ENCODE measurements at regions not wholly inside any gene's neighbourhood (a gene's known extent, or its start where the extent isn't known, plus 50 kb on each side); places are given as distances from the start of the nearest gene placed in this dataset.
"Not testable (repeated sequence)": the region's sequence is repeated elsewhere in the genome, so short reads cannot be mapped to it uniquely, and the experiment has no call there.

DNA sequence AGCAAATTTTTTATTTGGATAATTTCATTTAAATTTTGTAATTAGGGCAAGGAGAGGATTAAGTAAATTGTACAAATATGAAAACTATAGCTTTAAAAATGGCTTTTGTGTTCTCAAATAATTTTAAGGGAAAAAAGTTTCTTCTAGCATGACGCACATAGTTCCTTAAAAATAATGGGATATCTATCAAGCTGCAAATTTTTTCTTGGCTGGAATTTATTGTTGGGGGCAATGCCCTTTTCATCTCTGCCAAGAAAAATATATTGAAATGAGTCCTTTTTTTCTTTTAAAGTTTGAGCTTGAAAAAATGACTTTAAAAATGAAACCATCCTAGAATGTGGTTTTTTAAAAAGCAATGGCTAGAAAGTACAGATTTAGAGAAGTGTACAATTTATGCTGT, 154.4 kb upstream of the UGT8 start:
- no peak overlapping the region for H3K27ac ChIP-seq
- H3K27me3 ChIP-seq = no peaks in the 10 kb centered on the region
- H3K36me3 ChIP-seq = no peaks in the 10 kb centered on the region
- TF ChIP-seq, protein P1, sequence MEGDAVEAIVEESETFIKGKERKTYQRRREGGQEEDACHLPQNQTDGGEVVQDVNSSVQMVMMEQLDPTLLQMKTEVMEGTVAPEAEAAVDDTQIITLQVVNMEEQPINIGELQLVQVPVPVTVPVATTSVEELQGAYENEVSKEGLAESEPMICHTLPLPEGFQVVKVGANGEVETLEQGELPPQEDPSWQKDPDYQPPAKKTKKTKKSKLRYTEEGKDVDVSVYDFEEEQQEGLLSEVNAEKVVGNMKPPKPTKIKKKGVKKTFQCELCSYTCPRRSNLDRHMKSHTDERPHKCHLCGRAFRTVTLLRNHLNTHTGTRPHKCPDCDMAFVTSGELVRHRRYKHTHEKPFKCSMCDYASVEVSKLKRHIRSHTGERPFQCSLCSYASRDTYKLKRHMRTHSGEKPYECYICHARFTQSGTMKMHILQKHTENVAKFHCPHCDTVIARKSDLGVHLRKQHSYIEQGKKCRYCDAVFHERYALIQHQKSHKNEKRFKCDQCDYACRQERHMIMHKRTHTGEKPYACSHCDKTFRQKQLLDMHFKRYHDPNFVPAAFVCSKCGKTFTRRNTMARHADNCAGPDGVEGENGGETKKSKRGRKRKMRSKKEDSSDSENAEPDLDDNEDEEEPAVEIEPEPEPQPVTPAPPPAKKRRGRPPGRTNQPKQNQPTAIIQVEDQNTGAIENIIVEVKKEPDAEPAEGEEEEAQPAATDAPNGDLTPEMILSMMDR (IDR thresholded peaks at IDR 0.05) = no peak
- TF ChIP-seq POLR2A (IDR thresholded peaks at IDR 0.05) = no peak
- no peak overlapping the region for H3K4me3 ChIP-seq
- H3K4me1 ChIP-seq = no peaks in the 10 kb centered on the region
- DNase-seq = no peak
- no peaks in the 10 kb centered on the region for H3K9me3 ChIP-seq

DNA sequence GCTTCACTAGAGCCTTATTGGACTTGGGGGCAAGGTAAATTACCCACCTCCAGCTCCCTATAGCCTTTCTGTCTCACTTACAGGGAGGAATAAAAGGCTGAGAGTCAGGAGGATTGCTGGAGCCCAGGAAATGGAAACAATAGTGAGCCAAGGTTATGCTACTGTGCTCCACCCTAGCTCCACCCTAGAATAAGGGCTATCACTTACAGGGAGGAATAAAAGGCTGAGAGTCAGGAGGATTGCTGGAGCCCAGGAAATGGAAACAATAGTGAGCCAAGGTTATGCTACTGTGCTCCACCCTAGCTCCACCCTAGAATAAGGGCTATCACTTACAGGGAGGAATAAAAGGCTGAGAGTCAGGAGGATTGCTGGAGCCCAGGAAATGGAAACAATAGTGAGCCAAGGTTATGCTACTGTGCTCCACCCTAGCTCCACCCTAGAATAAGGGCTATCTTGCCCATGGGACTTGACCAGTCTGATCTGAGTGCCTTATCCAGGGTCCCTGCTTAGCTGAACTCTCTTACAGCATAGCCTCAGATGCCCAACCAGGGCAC, 150.6 kb upstream of the UGT8 start:
- not testable (repeated sequence) for DNase-seq, H3K27ac ChIP-seq, H3K4me3 ChIP-seq, H3K27me3 ChIP-seq, H3K4me1 ChIP-seq, H3K9me3 ChIP-seq, H3K36me3 ChIP-seq

DNA sequence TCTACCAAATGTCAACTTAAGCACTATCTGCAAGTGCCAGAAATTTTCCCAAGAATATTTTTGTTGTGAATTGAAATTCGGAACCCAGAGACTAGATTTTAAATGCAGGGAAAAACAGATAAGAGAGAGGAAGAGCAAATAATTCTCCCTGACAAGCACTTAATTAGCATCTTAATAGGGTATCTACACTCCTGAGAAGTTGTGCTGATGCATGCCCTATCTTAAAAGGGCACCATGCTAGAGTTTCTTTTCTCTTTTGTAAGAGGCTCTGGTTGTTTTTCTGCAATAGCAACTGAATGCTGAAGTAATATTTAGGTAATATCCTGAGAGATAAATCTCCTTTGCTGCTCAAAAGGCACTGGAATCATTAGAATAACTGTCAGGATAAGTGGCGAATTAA, 139.9 kb upstream of the UGT8 start:
- no peak overlapping the region for H3K27ac ChIP-seq
- TF ChIP-seq POLR2A (IDR thresholded peaks at IDR 0.05) = no peak
- TF ChIP-seq, protein P1 (IDR thresholded peaks at IDR 0.05) = no peak
- no peaks in the 10 kb centered on the region for H3K27me3 ChIP-seq
- H3K9me3 ChIP-seq = no peaks in the 10 kb centered on the region
- H3K4me1 ChIP-seq = no peaks in the 10 kb centered on the region
- no peaks in the 10 kb centered on the region for H3K36me3 ChIP-seq
- H3K4me3 ChIP-seq = no peak overlapping the region
- DNase-seq = no peak

DNA sequence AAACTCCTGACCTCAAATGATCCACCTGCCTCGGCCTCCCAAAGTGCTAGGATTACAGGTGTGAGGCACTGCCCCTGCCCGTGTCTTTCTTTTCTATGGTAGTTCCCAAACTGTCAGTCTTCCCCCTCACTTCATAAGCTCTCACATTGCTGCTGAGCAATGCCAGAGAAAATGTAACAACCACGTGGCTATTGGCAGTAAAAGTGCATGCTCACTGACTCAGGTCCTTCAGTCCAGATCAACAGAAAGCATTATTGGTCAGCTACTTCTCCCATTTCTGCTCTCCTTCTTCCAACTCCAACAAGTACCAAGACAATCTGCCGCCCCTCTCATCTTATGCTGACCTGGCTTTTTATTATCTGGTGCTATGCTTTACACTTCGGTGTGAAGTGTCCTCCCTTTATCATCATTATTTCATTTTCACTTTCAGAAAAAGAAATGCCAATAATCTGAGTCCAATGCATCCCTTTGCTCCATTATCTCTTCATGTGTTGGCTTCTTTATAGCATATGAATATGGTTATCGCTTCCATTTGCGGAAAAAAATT, 133.8 kb upstream of the UGT8 start:
- TF ChIP-seq, protein P1 (IDR thresholded peaks at IDR 0.05) = no peak
- no peak for TF ChIP-seq POLR2A (IDR thresholded peaks at IDR 0.05)
- no peaks in the 10 kb centered on the region for H3K27me3 ChIP-seq
- no peak for DNase-seq
- H3K36me3 ChIP-seq = no peaks in the 10 kb centered on the region
- no peak overlapping the region for H3K27ac ChIP-seq
- no peaks in the 10 kb centered on the region for H3K4me1 ChIP-seq
- H3K9me3 ChIP-seq = no peaks in the 10 kb centered on the region
- no peak overlapping the region for H3K4me3 ChIP-seq

DNA sequence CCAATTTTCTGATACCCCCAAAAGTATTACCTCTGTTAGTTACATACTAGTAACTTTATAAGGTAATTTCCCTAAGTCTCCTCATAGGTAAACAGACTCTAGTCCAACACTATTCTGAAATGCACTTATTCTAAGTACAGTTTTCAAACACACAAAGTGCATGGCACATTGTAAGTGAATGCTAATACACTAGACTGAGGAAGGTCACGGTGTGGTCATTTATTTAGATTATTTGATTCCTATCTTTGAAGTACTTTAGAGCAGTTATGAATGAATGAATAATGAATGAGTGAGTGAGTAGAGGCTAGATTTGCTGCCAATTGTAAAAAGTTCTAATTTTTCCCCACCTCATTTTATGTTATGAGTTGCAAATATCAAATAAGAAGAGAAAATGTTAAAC, 132.8 kb upstream of the UGT8 start:
- Histone ChIP-seq H3K27ac (no peak overlapping the region), H3K4me1 (no peaks in the 10 kb centered on the region), H3K9me3 (no peaks in the 10 kb centered on the region), H3K4me3 (no peak overlapping the region), H3K27me3 (no peaks in the 10 kb centered on the region), H3K36me3 (no peaks in the 10 kb centered on the region)
- TF ChIP-seq, protein P1 (IDR thresholded peaks at IDR 0.05) = no peak
- no peak for TF ChIP-seq POLR2A (IDR thresholded peaks at IDR 0.05)
- no peak for DNase-seq

DNA sequence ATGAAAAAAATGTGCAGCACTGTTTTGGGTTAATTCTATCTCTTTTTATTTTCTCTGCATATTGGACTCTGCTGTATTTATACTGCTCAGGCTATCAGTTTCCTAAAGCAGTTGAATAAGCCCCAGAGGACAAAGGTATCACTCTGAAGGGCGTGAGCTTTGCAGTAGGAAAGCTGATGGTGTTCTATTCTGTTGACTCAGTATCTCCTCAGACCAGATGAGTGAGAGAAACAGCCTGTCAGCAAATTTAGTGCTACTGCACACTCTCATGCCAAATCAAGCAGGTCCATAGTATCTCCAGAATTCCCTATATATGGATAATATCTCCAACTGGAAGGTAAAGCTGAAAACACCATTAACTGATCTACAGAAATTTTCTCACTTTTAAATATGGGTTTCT, 132.3 kb upstream of the UGT8 start:
- no peak for DNase-seq
- H3K4me3 ChIP-seq = no peak overlapping the region
- H3K27me3 ChIP-seq = no peaks in the 10 kb centered on the region
- H3K36me3 ChIP-seq = no peaks in the 10 kb centered on the region
- no peak overlapping the region for H3K27ac ChIP-seq
- TF ChIP-seq POLR2A (IDR thresholded peaks at IDR 0.05) = no peak
- TF ChIP-seq, protein P1 (IDR thresholded peaks at IDR 0.05) = no peak
- H3K4me1 ChIP-seq = no peaks in the 10 kb centered on the region
- no peaks in the 10 kb centered on the region for H3K9me3 ChIP-seq
